Chondrocyte (in vitro differentiated cells): ENCODE measurements at regions not wholly inside any gene's neighbourhood (a gene's known extent, or its start where the extent isn't known, plus 50 kb on each side); places are given as distances from the start of the nearest gene placed in this dataset.

Experiments used
- DNase-seq: peaks from one replicate; pipeline ENCODE4 v3.0.0; 2021; ENCODE audit warnings: mixed read lengths, low spot score
- H3K27ac Mint-ChIP-seq: one replicate; pipeline ENCODE4 v1.8.0; 2021; ENCODE audit warnings: mild to moderate bottlenecking, moderate library complexity, mixed read lengths; ENCODE audit not compliant: unreplicated experiment
- H3K27me3 Mint-ChIP-seq: 2 replicates; pipeline ENCODE4 v1.8.0; 2021; ENCODE audit warnings: low read depth, mixed read lengths
- H3K36me3 Mint-ChIP-seq: 2 replicates; pipeline ENCODE4 v1.8.0; 2021; ENCODE audit warnings: low read depth, mixed read lengths
- H3K4me1 Mint-ChIP-seq: 2 replicates; pipeline ENCODE4 v1.8.0; 2021; ENCODE audit warnings: low read depth, mild to moderate bottlenecking, mixed read lengths
- H3K4me3 Mint-ChIP-seq: one replicate; pipeline ENCODE4 v1.8.0; 2021; ENCODE audit warnings: mild to moderate bottlenecking, moderate library complexity, mixed read lengths; ENCODE audit not compliant: unreplicated experiment
- H3K9me3 Mint-ChIP-seq: 2 replicates; pipeline ENCODE4 v1.8.0; 2021; ENCODE audit warnings: low read depth, mixed read lengths
- TF ChIP-seq, protein P1 (sequence below): fragments of 200-600 bp; sonication (generic); IDR thresholded peaks from 2 replicates; pipeline ENCODE4 v1.5.0; 2021; ENCODE audit warnings: antibody characterized with exemption, mild to moderate bottlenecking, moderate library complexity

DNA sequence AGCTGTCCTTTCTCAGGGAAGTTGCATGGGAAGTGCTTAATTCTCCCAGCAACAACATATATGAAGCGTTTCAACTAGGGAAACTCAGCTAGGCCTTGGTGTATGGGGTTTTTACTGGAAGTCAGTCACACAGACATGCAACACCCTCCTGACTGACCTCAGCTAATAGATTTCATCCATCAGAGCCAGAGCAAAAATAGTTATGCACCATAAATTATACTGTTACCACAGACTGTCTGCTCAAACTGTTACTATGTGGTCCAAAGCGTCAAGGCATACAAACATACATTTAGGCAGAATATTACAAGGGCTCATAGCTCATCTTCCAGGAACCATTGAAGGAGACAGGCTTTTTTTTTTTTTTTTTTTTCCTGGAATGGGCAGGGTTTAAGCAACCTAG is 417.9 kb downstream of the ANKRD7 start:
- Mint-ChIP-seq H3K9me3 (no peaks in the 10 kb centered on the region), H3K27me3 (no peaks in the 10 kb centered on the region), H3K4me1 (no peaks in the 10 kb centered on the region)

DNA sequence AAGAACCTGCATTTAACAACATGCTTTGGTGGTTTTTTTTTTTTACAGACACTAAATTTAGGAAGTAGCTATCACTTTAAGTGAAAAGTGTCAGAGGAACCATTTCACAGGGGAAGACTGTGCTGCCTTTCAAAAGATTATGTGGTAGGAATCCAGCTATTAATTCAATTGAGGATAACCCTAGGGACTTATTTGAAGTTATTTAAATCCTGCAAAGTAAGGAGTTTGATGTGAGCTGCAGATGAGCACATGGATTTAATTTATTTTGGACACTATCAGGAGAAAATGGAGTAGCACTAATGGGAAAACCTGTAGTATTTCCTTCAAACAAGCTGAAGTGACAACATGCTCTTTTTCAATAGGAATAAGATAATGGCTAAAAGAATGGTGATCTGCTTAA is 419.8 kb downstream of the ANKRD7 start:
- H3K36me3 Mint-ChIP-seq, result no peaks in the 10 kb centered on the region
- no peaks in the 10 kb centered on the region for H3K4me1 Mint-ChIP-seq
- DNase-seq, result no peak
- TF ChIP-seq, protein P1, sequence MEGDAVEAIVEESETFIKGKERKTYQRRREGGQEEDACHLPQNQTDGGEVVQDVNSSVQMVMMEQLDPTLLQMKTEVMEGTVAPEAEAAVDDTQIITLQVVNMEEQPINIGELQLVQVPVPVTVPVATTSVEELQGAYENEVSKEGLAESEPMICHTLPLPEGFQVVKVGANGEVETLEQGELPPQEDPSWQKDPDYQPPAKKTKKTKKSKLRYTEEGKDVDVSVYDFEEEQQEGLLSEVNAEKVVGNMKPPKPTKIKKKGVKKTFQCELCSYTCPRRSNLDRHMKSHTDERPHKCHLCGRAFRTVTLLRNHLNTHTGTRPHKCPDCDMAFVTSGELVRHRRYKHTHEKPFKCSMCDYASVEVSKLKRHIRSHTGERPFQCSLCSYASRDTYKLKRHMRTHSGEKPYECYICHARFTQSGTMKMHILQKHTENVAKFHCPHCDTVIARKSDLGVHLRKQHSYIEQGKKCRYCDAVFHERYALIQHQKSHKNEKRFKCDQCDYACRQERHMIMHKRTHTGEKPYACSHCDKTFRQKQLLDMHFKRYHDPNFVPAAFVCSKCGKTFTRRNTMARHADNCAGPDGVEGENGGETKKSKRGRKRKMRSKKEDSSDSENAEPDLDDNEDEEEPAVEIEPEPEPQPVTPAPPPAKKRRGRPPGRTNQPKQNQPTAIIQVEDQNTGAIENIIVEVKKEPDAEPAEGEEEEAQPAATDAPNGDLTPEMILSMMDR, result no peak
- no peaks in the 10 kb centered on the region for H3K27me3 Mint-ChIP-seq
- H3K27ac Mint-ChIP-seq, result no peak overlapping the region
- H3K9me3 Mint-ChIP-seq, result no peaks in the 10 kb centered on the region
- H3K4me3 Mint-ChIP-seq, result no peak overlapping the region

More for the DNA sequence above, 417.9 kb downstream of the ANKRD7 start:
- Mint-ChIP-seq H3K4me3 (no peak overlapping the region), H3K27ac (no peak overlapping the region), H3K36me3 (no peaks in the 10 kb centered on the region)
- TF ChIP-seq, protein P1, result no peak
- no peak for DNase-seq

DNA sequence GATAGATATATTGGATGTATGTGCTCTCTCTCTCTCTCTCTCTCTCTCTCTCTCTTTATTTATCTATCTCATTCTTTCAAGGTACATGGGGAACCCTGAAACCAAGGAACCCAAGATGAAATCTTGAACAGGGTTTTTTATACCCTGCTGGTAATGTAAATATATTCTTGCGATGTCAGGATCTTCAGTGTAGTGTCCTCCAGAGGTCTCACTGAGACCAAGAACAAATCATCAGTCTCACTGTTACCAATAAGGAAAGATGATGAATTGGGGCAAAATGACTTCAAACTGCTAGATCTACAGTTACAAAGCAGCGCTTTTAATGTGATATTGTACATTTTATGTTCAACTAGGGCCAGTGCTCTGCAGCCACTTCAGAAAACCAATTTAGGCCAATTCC is 423.5 kb downstream of the ANKRD7 start:
- no peaks in the 10 kb centered on the region for H3K27me3 Mint-ChIP-seq
- H3K36me3 Mint-ChIP-seq, result no peaks in the 10 kb centered on the region
- H3K27ac Mint-ChIP-seq, result no peak overlapping the region
- TF ChIP-seq, protein P1, result peak; percentile 41
- no peak for DNase-seq
- H3K4me1 Mint-ChIP-seq, result no peaks in the 10 kb centered on the region
- no peaks in the 10 kb centered on the region for H3K9me3 Mint-ChIP-seq
- no peak overlapping the region for H3K4me3 Mint-ChIP-seq

DNA sequence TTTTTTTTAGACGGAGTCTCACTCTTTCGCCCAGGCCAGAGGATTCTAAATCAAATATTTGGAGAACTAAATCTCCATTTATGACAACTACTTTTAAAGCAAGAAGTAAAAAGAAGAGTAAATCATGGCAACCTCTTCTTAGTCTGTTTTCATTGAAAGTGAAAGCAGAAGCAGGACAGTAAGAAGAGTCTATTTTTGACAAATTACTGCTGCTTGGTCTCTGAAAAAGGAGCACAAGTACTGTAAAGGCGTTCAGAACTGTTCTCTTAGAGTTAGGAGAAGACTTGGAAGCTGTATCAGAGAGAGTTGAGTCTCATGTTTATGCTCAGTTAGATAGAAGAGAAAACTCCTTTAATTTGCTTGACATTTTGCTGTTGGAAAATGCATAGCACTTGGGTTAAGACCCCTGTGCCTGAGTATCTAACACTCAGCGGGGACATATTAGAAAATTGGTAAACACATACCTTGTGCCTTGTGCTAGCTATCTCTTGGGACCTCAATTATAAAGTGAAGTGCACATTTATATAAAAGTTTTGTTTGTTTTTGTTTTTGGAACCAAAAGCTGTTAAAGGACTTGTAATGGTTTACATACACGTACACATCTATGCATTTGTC is 433.0 kb downstream of the ANKRD7 start:
- Mint-ChIP-seq H3K4me1 (peaks cover 4% of the 10 kb centered on the region), H3K36me3 (no peaks in the 10 kb centered on the region), H3K27me3 (no peaks in the 10 kb centered on the region), H3K27ac (no peak overlapping the region), H3K4me3 (no peak overlapping the region), H3K9me3 (no peaks in the 10 kb centered on the region)
- no peak for DNase-seq
- TF ChIP-seq, protein P1, result no peak

DNA sequence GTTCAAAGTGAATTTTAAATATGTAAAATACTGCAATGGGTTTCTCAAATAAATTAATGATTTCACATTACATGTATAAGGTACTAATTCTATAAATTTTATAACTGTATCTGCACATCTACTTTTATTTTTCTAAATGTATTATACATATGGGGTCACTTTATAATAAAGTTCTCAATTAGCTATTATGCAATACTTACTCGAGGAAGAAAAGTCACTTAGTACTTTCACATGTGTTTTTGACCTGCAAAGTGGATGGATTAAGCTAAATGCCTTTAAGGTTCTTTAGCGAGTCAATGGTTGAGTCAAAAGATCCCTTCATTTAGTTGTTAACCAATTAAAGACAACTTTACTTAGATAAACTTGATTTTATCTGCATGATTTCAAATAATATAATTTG is 437.8 kb downstream of the ANKRD7 start:
- TF ChIP-seq, protein P1, result no peak
- DNase-seq, result no peak
- peaks cover 3% of the 10 kb centered on the region for H3K4me1 Mint-ChIP-seq
- no peaks in the 10 kb centered on the region for H3K27me3 Mint-ChIP-seq
- H3K9me3 Mint-ChIP-seq, result no peaks in the 10 kb centered on the region
- no peaks in the 10 kb centered on the region for H3K36me3 Mint-ChIP-seq
- no peak overlapping the region for H3K27ac Mint-ChIP-seq
- H3K4me3 Mint-ChIP-seq, result no peak overlapping the region
